Neural cell (in vitro differentiated cells): ENCODE measurements at regions not wholly inside any gene's neighbourhood (a gene's known extent, or its start where the extent isn't known, plus 50 kb on each side); places are given as distances from the start of the nearest gene placed in this dataset.

Experiments
- EP300 ChIP-seq: fragments of 450-650 bp; conservative IDR thresholded peaks from 2 replicates; pipeline ENCODE4 v1.6.1; 2014; ENCODE audit warnings: antibody characterized with exemption, mild to moderate bottlenecking, moderate library complexity; ENCODE audit not compliant: poor library complexity, severe bottlenecking
- REST ChIP-seq: IDR thresholded peaks from 2 replicates; pipeline ENCODE4 v1.6.1; 2012; ENCODE audit warnings: borderline replicate concordance
- TF ChIP-seq, protein P1 (sequence below): fragments of 450-650 bp; IDR thresholded peaks from 2 replicates; pipeline ENCODE4 v1.5.1; 2014; ENCODE audit warnings: antibody characterized with exemption, mild to moderate bottlenecking, moderate library complexity; ENCODE audit not compliant: poor library complexity, severe bottlenecking

- TF ChIP-seq EP300 (no peak), REST (no peak)
- TF ChIP-seq, protein P1, sequence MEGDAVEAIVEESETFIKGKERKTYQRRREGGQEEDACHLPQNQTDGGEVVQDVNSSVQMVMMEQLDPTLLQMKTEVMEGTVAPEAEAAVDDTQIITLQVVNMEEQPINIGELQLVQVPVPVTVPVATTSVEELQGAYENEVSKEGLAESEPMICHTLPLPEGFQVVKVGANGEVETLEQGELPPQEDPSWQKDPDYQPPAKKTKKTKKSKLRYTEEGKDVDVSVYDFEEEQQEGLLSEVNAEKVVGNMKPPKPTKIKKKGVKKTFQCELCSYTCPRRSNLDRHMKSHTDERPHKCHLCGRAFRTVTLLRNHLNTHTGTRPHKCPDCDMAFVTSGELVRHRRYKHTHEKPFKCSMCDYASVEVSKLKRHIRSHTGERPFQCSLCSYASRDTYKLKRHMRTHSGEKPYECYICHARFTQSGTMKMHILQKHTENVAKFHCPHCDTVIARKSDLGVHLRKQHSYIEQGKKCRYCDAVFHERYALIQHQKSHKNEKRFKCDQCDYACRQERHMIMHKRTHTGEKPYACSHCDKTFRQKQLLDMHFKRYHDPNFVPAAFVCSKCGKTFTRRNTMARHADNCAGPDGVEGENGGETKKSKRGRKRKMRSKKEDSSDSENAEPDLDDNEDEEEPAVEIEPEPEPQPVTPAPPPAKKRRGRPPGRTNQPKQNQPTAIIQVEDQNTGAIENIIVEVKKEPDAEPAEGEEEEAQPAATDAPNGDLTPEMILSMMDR: no peak
Measured at GRCh38 chr5:106185661-106186081, 1485.1 kb downstream of the EFNA5 start.
